ENCODE measurements at regions not wholly inside any gene's neighbourhood (a gene's known extent, or its start where the extent isn't known, plus 50 kb on each side); places are given as distances from the start of the nearest gene placed in this dataset.

- no peak for TF ChIP-seq CHD7 (IDR thresholded peaks at IDR 0.05; ENCODE audit: insufficient replicate concordance, low read length)
- TF ChIP-seq, protein P1, sequence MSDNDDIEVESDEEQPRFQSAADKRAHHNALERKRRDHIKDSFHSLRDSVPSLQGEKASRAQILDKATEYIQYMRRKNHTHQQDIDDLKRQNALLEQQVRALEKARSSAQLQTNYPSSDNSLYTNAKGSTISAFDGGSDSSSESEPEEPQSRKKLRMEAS (IDR thresholded peaks at IDR 0.05), result no peak
- TF ChIP-seq SRF (IDR thresholded peaks at IDR 0.05; ENCODE audit: low read depth, low read length), result no peak
- TF ChIP-seq, protein P2, sequence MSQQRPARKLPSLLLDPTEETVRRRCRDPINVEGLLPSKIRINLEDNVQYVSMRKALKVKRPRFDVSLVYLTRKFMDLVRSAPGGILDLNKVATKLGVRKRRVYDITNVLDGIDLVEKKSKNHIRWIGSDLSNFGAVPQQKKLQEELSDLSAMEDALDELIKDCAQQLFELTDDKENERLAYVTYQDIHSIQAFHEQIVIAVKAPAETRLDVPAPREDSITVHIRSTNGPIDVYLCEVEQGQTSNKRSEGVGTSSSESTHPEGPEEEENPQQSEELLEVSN (IDR thresholded peaks at IDR 0.05), result no peak
- TF ChIP-seq BRCA1 (IDR thresholded peaks at IDR 0.05; ENCODE audit: low read depth, low read length), result no peak
- TF ChIP-seq POLR2AphosphoS5 (IDR thresholded peaks at IDR 0.05; ENCODE audit: low read depth, low read length), result no peak
- no peak for TF ChIP-seq TEAD4 (IDR thresholded peaks at IDR 0.05; ENCODE audit: low read depth, low read length)
- no peak for TF ChIP-seq MAFK (IDR thresholded peaks at IDR 0.05; ENCODE audit: low read depth, low read length)
- no peak for TF ChIP-seq FOSL1 (IDR thresholded peaks at IDR 0.05; ENCODE audit: insufficient read depth, low read depth, low read length)
- TF ChIP-seq KDM5A (IDR thresholded peaks at IDR 0.05; ENCODE audit: low read length), result no peak
- TF ChIP-seq SP1 (IDR thresholded peaks at IDR 0.05; ENCODE audit: low read depth, low read length), result no peak
- no peak for TF ChIP-seq BCL11A (IDR thresholded peaks at IDR 0.05; ENCODE audit: low read depth in 2 of 2, low read length in 2 of 2)
- no peak for TF ChIP-seq SP2 (IDR thresholded peaks at IDR 0.05; ENCODE audit: low read length)
Measured at GRCh38 chr1:101730559-101730958, 266.2 kb downstream of the OLFM3 start (continued).
